ENCODE measurements at regions not wholly inside any gene's neighbourhood (a gene's known extent, or its start where the extent isn't known, plus 50 kb on each side); places are given as distances from the start of the nearest gene placed in this dataset.

- TF ChIP-seq CTCF (IDR thresholded peaks at IDR 0.05), result no peak
- no peak for TF ChIP-seq SIN3A (IDR thresholded peaks at IDR 0.05; ENCODE audit: borderline replicate concordance, insufficient read depth, low read depth, low read length)
- TF ChIP-seq POLR2AphosphoS5 (IDR thresholded peaks at IDR 0.05; ENCODE audit: low read depth, low read length), result no peak
Measured at GRCh38 chr1:31505911-31506497, 70.3 kb upstream of the TINAGL1 start.

All from Panc1 (cell line).